Amniotic epithelial cell (primary cell): ENCODE measurements at regions not wholly inside any gene's neighbourhood (a gene's known extent, or its start where the extent isn't known, plus 50 kb on each side); places are given as distances from the start of the nearest gene placed in this dataset.
A peak's percentile ranks its signal among the peaks of the same experiment; 100 is the strongest.

Experiments
- DNase-seq: peaks from one replicate; pipeline ENCODE4 v3.0.0-alpha.2; 2010; ENCODE audit warnings: low read depth

GRCh38 chr6:44712353-44713111 is 325.0 kb downstream of the CDC5L start:
- DNase-seq: peak; percentile 74

GRCh38 chr6:44715188-44715587 is 327.7 kb downstream of the CDC5L start:
- no peak for DNase-seq

GRCh38 chr6:44715925-44716324 is 328.4 kb downstream of the CDC5L start:
- DNase-seq: no peak

GRCh38 chr6:44717431-44717830 is 329.9 kb downstream of the CDC5L start:
- no peak for DNase-seq

GRCh38 chr6:44721954-44722578 is 334.6 kb downstream of the CDC5L start:
- DNase-seq: no peak

- DNase-seq: no peak
Measured at GRCh38 chr6:44722736-44723135, 335.2 kb downstream of the CDC5L start.

- no peak for DNase-seq
Measured at GRCh38 chr6:44723439-44724197, 336.1 kb downstream of the CDC5L start.

GRCh38 chr6:44725070-44725469 is 337.6 kb downstream of the CDC5L start:
- no peak for DNase-seq

GRCh38 chr6:44727651-44728630 is 340.4 kb downstream of the CDC5L start:
- no peak for DNase-seq

- peak; percentile 48 for DNase-seq
Measured at GRCh38 chr6:44730771-44731391, 343.4 kb downstream of the CDC5L start.

- DNase-seq: no peak
Measured at GRCh38 chr6:44731485-44732095, 344.1 kb downstream of the CDC5L start.

GRCh38 chr6:44732243-44732642 is 344.7 kb downstream of the CDC5L start:
- DNase-seq: no peak

GRCh38 chr6:44733126-44733525 is 345.6 kb downstream of the CDC5L start:
- DNase-seq: no peak

- DNase-seq: no peak
Measured at GRCh38 chr6:44733868-44734267, 346.4 kb downstream of the CDC5L start.

- DNase-seq: no peak
Measured at GRCh38 chr6:44734886-44735629, 347.6 kb downstream of the CDC5L start.

GRCh38 chr6:44735630-44735963 is 348.1 kb downstream of the CDC5L start:
- peak; percentile 58 for DNase-seq

GRCh38 chr6:44737341-44737740 is 349.8 kb downstream of the CDC5L start:
- no peak for DNase-seq

- no peak for DNase-seq
Measured at GRCh38 chr6:44737829-44738528, 350.5 kb downstream of the CDC5L start.

GRCh38 chr6:44738601-44739146 is 351.2 kb downstream of the CDC5L start:
- DNase-seq: peak; percentile 99
